ENCODE measurements at regions not wholly inside any gene's neighbourhood (a gene's known extent, or its start where the extent isn't known, plus 50 kb on each side); places are given as distances from the start of the nearest gene placed in this dataset.

DNA sequence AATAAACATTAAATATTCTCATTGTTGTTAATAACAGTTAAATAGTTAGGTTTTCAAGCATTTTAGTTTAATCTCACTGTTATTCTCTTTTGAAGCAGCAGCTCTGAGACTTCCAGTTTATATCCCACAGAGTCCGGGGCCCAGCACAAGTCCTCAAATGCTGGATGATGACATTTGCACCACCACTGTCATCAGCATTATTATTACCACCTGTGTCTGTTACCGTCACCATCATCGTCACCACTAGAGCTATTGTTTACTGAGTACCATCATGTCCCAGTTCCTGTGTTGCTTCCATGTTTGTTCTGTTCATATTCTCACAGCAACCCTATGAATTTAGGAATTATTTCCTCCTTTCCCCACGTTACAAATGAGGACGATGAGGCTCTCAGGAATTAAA, 169.2 kb upstream of the NR3C1 start:
- TF ChIP-seq POLR2A (IDR thresholded peaks at IDR 0.05) (no peak), POLR2AphosphoS5 (IDR thresholded peaks at IDR 0.05) (no peak)

All from spleen (tissue), 3 donors.